ENCODE measurements at regions not wholly inside any gene's neighbourhood (a gene's known extent, or its start where the extent isn't known, plus 50 kb on each side); places are given as distances from the start of the nearest gene placed in this dataset.
"Not testable (repeated sequence)": the region's sequence is repeated elsewhere in the genome, so short reads cannot be mapped to it uniquely, and the experiment has no call there.

GRCh38 chr13:44797685-44798084 lies 191.6 kb downstream of the NUFIP1 start:
- DNase-seq (ENCODE audit: low read depth in 1 of 2, low spot score in 1 of 2): no peak
- FAIRE-seq: no peak
- 88% methylated on average over 2 of the region's 2 CpGs for WGBS (ENCODE audit: missing lambda C conversion rate)
- CTCF ChIA-PET: interaction anchor here (0.8 to 1.1 kb wide), 2 partner anchors 61 to 892 kb away, joined by 3 read pairs; no protein-coding TSS in a partner anchor
- no peaks in the 10 kb centered on the region for H3K9me3 ChIP-seq
- ATAC-seq: no peak
- H3K4me1 ChIP-seq: peaks cover 14% of the 10 kb centered on the region
- TF ChIP-seq ATOH8 (CRISPR knock-in tag; IDR thresholded peaks at IDR 0.05; ENCODE audit: low read depth): no peak
- no peak for TF ChIP-seq PHF8 (IDR thresholded peaks at IDR 0.05; ENCODE audit: borderline replicate concordance, low read depth)
- TF ChIP-seq RFX5 (IDR thresholded peaks at IDR 0.05): no peak
- TF ChIP-seq TFCP2L1 (CRISPR knock-in tag; IDR thresholded peaks at IDR 0.05): no peak
- TF ChIP-seq JUNB (IDR thresholded peaks at IDR 0.05): no peak
- no peak overlapping the region for H3K27ac ChIP-seq
- no peak overlapping the region for H3K4me3 ChIP-seq
- no peak overlapping the region for H3K4me2 ChIP-seq
- POLR2A ChIA-PET: no interaction called here

- ChIA-PET POLR2A (no interaction called here), CTCF (interaction anchor here (0.8 to 1.1 kb wide), 2 partner anchors 60 to 891 kb away, joined by 3 read pairs; no protein-coding TSS in a partner anchor)
- Histone ChIP-seq H3K9me3 (no peaks in the 10 kb centered on the region), H3K4me3 (no peak overlapping the region), H3K4me2 (no peak overlapping the region), H3K4me1 (peaks cover 5% of the 10 kb centered on the region), H3K27ac (0 out of 6 replicates have a peak overlapping the region, but pooled peaks of 1 of the 2 experiments have one; percentile 48)
- no peak for ATAC-seq
- TF ChIP-seq FOXS1 (CRISPR knock-in tag; IDR thresholded peaks at IDR 0.05) (no peak), ELK1 (IDR thresholded peaks at IDR 0.05; ENCODE audit: low read depth, low read length) (no peak), EHF (CRISPR knock-in tag; IDR thresholded peaks at IDR 0.05) (no peak), RFX5 (IDR thresholded peaks at IDR 0.05) (no peak), GATA3 (IDR thresholded peaks at IDR 0.05; ENCODE audit: borderline replicate concordance) (no peak), HOXB13 (CRISPR knock-in tag; IDR thresholded peaks at IDR 0.05; ENCODE audit: low read depth) (no peak), FOSL2 (IDR thresholded peaks at IDR 0.05) (no peak), FOSL2 (CRISPR knock-in tag; IDR thresholded peaks at IDR 0.05) (no peak), SMC3 (IDR thresholded peaks at IDR 0.05) (no peak), RNF2 (IDR thresholded peaks at IDR 0.05; ENCODE audit: borderline replicate concordance, low read depth) (no peak), NPAS2 (CRISPR knock-in tag; IDR thresholded peaks at IDR 0.05; ENCODE audit: borderline replicate concordance) (no peak), KDM5A (IDR thresholded peaks at IDR 0.05) (no peak), EHMT2 (IDR thresholded peaks at IDR 0.05; ENCODE audit: low read depth) (no peak), CHD2 (IDR thresholded peaks at IDR 0.05; ENCODE audit: low read length, partially characterized antibody) (no peak), USF2 (IDR thresholded peaks at IDR 0.05) (no peak), JUNB (IDR thresholded peaks at IDR 0.05) (no peak)
- no peak for FAIRE-seq
- DNase-seq (ENCODE audit: low read depth in 1 of 2, low spot score in 1 of 2): no peak
- 78% methylated on average over 5 of the region's 5 CpGs for WGBS (ENCODE audit: missing lambda C conversion rate)
These were observed 192.4 kb downstream of the NUFIP1 start for GRCh38 chr13:44796597-44797490.

- H3K4me3 ChIP-seq; POLR2A ChIA-PET; FAIRE-seq; CTCF ChIA-PET; H3K27ac ChIP-seq; DNase-seq (ENCODE audit: low read depth in 1 of 2, low spot score in 1 of 2); H3K4me1 ChIP-seq; H3K9me3 ChIP-seq; ATAC-seq; H3K4me2 ChIP-seq: not testable (repeated sequence)
- whole genome bisulfite sequencing (ENCODE audit: missing lambda C conversion rate): 92% methylated on average over 2 of the region's 2 CpGs
These were observed 193.2 kb downstream of the NUFIP1 start for GRCh38 chr13:44796039-44796438.
